Natural killer cell (primary cell): ENCODE measurements at regions not wholly inside any gene's neighbourhood (a gene's known extent, or its start where the extent isn't known, plus 50 kb on each side); places are given as distances from the start of the nearest gene placed in this dataset.
A peak's percentile ranks its signal among the peaks of the same experiment; 100 is the strongest.

ENCODE experiments used
- ATAC-seq, 3 donors: fragments of 150-1000 bp in 2 of 3; fragments of 200-7000 bp in 1 of 3; cut with Tn5 transposase; 1 replicate in 1 of 3; 2 replicates in 2 of 3; pipeline ENCODE4 v1.10.0; 2021; ENCODE audit warnings: mild to moderate bottlenecking in 2 of 3, moderate library complexity in 2 of 3
- DNase-seq, 2 donors: peaks; one replicate each; pipeline versions ENCODE4 v3.0.0 to v3.0.0-alpha.2; 2013 to 2021; ENCODE audit warnings: mixed read lengths in 1 of 2
- H3K27ac ChIP-seq: one replicate; pipeline ENCODE4 v1.5.1; 2013; ENCODE audit warnings: mild to moderate bottlenecking, low read length
- H3K27me3 ChIP-seq: one replicate; pipeline ENCODE4 v1.6.1; 2013; ENCODE audit warnings: low read length; ENCODE audit not compliant: control insufficient read depth, insufficient read depth
- H3K36me3 ChIP-seq: one replicate; pipeline ENCODE4 v1.6.1; 2013; ENCODE audit warnings: low read length; ENCODE audit not compliant: control insufficient read depth, insufficient read depth
- H3K4me1 ChIP-seq: one replicate; pipeline ENCODE4 v1.6.1; 2013; ENCODE audit warnings: low read length; ENCODE audit not compliant: control insufficient read depth, insufficient read depth
- H3K4me3 ChIP-seq: one replicate; pipeline ENCODE4 v1.5.1; 2013; ENCODE audit warnings: low read length
- H3K9me3 ChIP-seq: one replicate; pipeline ENCODE4 v1.6.1; 2013; ENCODE audit warnings: low read length; ENCODE audit not compliant: control insufficient read depth, insufficient read depth
- H3K27ac Mint-ChIP-seq, 2 donors: one replicate each; pipeline ENCODE4 v1.8.0; 2022; ENCODE audit warnings: mild to moderate bottlenecking in 2 of 2, mixed read lengths in 2 of 2, moderate library complexity in 1 of 2
- H3K27me3 Mint-ChIP-seq, 2 donors: one replicate each; pipeline ENCODE4 v1.8.0; 2022; ENCODE audit warnings: low read depth in 2 of 2, mixed read lengths in 2 of 2
- H3K36me3 Mint-ChIP-seq: one replicate; pipeline ENCODE4 v1.8.0; 2022; ENCODE audit warnings: mixed read lengths
- H3K4me1 Mint-ChIP-seq, 2 donors: one replicate each; pipeline ENCODE4 v1.8.0; 2022; ENCODE audit warnings: mixed read lengths in 2 of 2
- H3K4me3 Mint-ChIP-seq: one replicate; pipeline ENCODE4 v1.8.0; 2022; ENCODE audit warnings: mild to moderate bottlenecking, moderate library complexity, mixed read lengths
- H3K9me3 Mint-ChIP-seq, 2 donors: one replicate each; pipeline ENCODE4 v1.8.0; 2022; ENCODE audit warnings: mixed read lengths in 2 of 2
- CTCF ChIP-seq: fragments of 200-600 bp; IDR thresholded peaks from one replicate; pipeline ENCODE4 v1.8.0; 2022; ENCODE audit warnings: antibody characterized with exemption
- WGBS: methylation state at CpG from one replicate; pipeline ENCODE4 v1.1.7; 2013; ENCODE audit warnings: missing lambda C conversion rate; ENCODE audit not compliant: insufficient coverage; 5-methylcytosine and 5-hydroxymethylcytosine counted together
- intact Hi-C: fragments of 100-400 bp; cut with micrococcal nuclease; formaldehyde crosslinking; loops from one replicate; pipeline ENCODE4 v1.14.2; 2022

DNA sequence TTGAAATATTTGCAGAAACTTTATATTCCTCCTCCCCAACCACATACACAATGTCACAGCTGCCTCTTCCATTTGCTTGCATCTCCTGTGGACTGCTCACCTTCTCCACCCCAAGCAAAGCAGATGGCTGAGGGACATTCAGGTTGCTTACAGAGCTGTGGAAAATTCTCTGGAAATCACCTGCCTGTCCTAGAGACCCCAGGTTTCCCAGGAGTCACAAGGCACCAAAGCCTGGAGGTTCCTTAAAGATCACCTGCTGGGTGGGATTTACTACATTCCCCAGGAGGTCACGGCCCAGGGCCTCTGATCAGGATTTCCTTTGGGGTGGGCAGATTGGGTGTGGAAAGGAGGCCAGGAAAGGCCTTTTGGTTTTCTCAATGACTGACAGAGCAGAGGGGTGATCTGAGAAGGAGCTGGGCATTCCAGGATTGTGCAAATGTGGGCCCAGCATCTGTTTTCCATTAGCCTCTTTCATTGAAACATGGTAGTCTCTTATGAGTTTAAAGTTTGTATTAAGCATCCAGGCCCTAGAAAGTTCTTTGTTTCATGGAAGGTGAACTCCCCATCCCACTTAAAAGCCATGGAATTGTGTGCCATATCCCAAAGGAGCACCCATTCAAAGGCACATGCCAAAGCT lies 410.7 kb upstream of the TNP1 start:
- H3K9me3 Mint-ChIP-seq, result no peaks in the 10 kb centered on the region

GRCh38 chr2:217269701-217270484 lies 410.0 kb upstream of the TNP1 start:
- Mint-ChIP-seq H3K27me3 (peaks cover 2 to 40% of the 10 kb centered on the region in 2 donors), H3K9me3 (no peaks in the 10 kb centered on the region), H3K4me1 (no peaks in the 10 kb centered on the region), H3K27ac (no peak overlapping the region), H3K4me3 (no peak overlapping the region), H3K36me3 (no peaks in the 10 kb centered on the region)
- Histone ChIP-seq H3K27me3 (no peaks in the 10 kb centered on the region), H3K36me3 (no peaks in the 10 kb centered on the region), H3K4me1 (no peaks in the 10 kb centered on the region), H3K4me3 (no peak overlapping the region), H3K9me3 (no peaks in the 10 kb centered on the region), H3K27ac (no peak overlapping the region)
- WGBS, result 41% methylated on average over 6 of the region's 8 CpGs
- intact Hi-C loops, result no loop called here
- no peak for TF ChIP-seq CTCF
- ATAC-seq, result no peak
- no peak for DNase-seq

More for the DNA sequence above, 410.7 kb upstream of the TNP1 start:
- Histone ChIP-seq H3K36me3 (no peaks in the 10 kb centered on the region), H3K27ac (no peak overlapping the region), H3K27me3 (no peaks in the 10 kb centered on the region), H3K4me1 (no peaks in the 10 kb centered on the region), H3K4me3 (no peak overlapping the region), H3K9me3 (no peaks in the 10 kb centered on the region)
- WGBS, result 76% methylated on average over 1 of the region's 1 CpG
- ATAC-seq, result peak in 1 of 3 donors; percentile 24
- no peaks in the 10 kb centered on the region for H3K4me1 Mint-ChIP-seq
- H3K36me3 Mint-ChIP-seq, result no peaks in the 10 kb centered on the region
- H3K27ac Mint-ChIP-seq, result no peak overlapping the region
- H3K27me3 Mint-ChIP-seq, result peaks cover 2 to 37% of the 10 kb centered on the region in 2 donors
- no peak overlapping the region for H3K4me3 Mint-ChIP-seq
- intact Hi-C loops, result no loop called here
- DNase-seq, result no peak
- TF ChIP-seq CTCF, result no peak

DNA sequence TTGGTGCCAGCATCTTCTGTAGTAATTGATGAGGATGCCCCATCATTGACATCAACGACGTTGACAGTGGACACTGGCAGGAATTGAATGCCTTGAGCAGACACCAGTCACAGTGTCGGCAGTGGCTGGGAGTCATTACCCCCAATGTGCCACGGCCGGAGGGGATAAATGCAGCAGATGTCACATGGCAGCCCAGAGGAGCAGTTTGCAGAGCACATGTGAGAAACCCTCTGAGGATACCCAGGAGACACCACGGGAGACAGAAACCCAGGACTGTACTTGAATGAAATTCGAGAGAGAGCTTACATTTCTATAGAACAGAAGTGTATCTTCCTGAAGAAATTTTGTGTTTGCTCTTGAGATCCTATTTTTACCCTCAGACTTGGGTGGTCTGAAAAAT lies 409.1 kb upstream of the TNP1 start:
- H3K4me3 ChIP-seq, result no peak overlapping the region
- H3K9me3 Mint-ChIP-seq, result no peaks in the 10 kb centered on the region
- no peaks in the 10 kb centered on the region for H3K36me3 Mint-ChIP-seq
- no peak overlapping the region for H3K4me3 Mint-ChIP-seq
- no peak overlapping the region for H3K27ac ChIP-seq
- no peaks in the 10 kb centered on the region for H3K36me3 ChIP-seq
- WGBS, result 81% methylated on average over 7 of the region's 7 CpGs
- H3K4me1 ChIP-seq, result no peaks in the 10 kb centered on the region
- H3K27me3 Mint-ChIP-seq, result peaks cover 2 to 40% of the 10 kb centered on the region in 2 donors
- no peaks in the 10 kb centered on the region for H3K27me3 ChIP-seq
- no peak for DNase-seq
- no peak for ATAC-seq
- TF ChIP-seq CTCF, result no peak
- H3K4me1 Mint-ChIP-seq, result no peaks in the 10 kb centered on the region
- intact Hi-C loops, result no loop called here
- H3K27ac Mint-ChIP-seq, result no peak overlapping the region
- no peaks in the 10 kb centered on the region for H3K9me3 ChIP-seq
